ENCODE measurements at regions not wholly inside any gene's neighbourhood (a gene's known extent, or its start where the extent isn't known, plus 50 kb on each side); places are given as distances from the start of the nearest gene placed in this dataset.

GRCh38 chr5:169512385-169512784, 71.2 kb upstream of the SPDL1 start:
- no peak overlapping the region for H3K4me3 ChIP-seq (ENCODE audit: low read length)
- TF ChIP-seq CTCF (conservative IDR thresholded peaks at IDR 0.05; ENCODE audit: low read depth, low read length), result no peak
- DNase-seq (ENCODE audit: low read depth), result no peak

GRCh38 chr5:169511708-169512107, 71.9 kb upstream of the SPDL1 start:
- peak; percentile 18 for TF ChIP-seq CTCF (conservative IDR thresholded peaks at IDR 0.05; ENCODE audit: low read depth, low read length)
- DNase-seq (ENCODE audit: low read depth), result no peak
- no peak overlapping the region for H3K4me3 ChIP-seq (ENCODE audit: low read length)

- no peak for DNase-seq (ENCODE audit: low read depth)
- no peak overlapping the region for H3K4me3 ChIP-seq (ENCODE audit: low read length)
- TF ChIP-seq CTCF (conservative IDR thresholded peaks at IDR 0.05; ENCODE audit: low read depth, low read length), result no peak
Measured at GRCh38 chr5:169507051-169507450, 76.5 kb upstream of the SPDL1 start.

GRCh38 chr5:169503886-169504285, 79.7 kb upstream of the SPDL1 start:
- H3K4me3 ChIP-seq (ENCODE audit: low read length), result no peak overlapping the region
- TF ChIP-seq CTCF (conservative IDR thresholded peaks at IDR 0.05; ENCODE audit: low read depth, low read length), result no peak
- DNase-seq (ENCODE audit: low read depth), result no peak

- no peak for DNase-seq (ENCODE audit: low read depth)
- TF ChIP-seq CTCF (conservative IDR thresholded peaks at IDR 0.05; ENCODE audit: low read depth, low read length), result no peak
Measured at GRCh38 chr5:169499990-169500505, 83.5 kb upstream of the SPDL1 start.

GRCh38 chr5:169496878-169497277, 86.7 kb upstream of the SPDL1 start:
- H3K4me3 ChIP-seq (ENCODE audit: low read length), result no peak overlapping the region
- DNase-seq (ENCODE audit: low read depth), result no peak
- TF ChIP-seq CTCF (conservative IDR thresholded peaks at IDR 0.05; ENCODE audit: low read depth, low read length), result no peak

More at GRCh38 chr5:169499990-169500505, 83.5 kb upstream of the SPDL1 start:
- no peak overlapping the region for H3K4me3 ChIP-seq (ENCODE audit: low read length)

GRCh38 chr5:169494941-169495548, 88.5 kb upstream of the SPDL1 start:
- no peak for DNase-seq (ENCODE audit: low read depth)
- TF ChIP-seq CTCF (conservative IDR thresholded peaks at IDR 0.05; ENCODE audit: low read depth, low read length), result no peak
- no peak overlapping the region for H3K4me3 ChIP-seq (ENCODE audit: low read length)
